Nephron progenitor cell (in vitro differentiated cells): ENCODE measurements at regions not wholly inside any gene's neighbourhood (a gene's known extent, or its start where the extent isn't known, plus 50 kb on each side); places are given as distances from the start of the nearest gene placed in this dataset.

ENCODE experiments used
- DNase-seq: peaks from one replicate; pipeline ENCODE4 v3.0.0; 2021
- H3K27ac Mint-ChIP-seq: 2 replicates; pipeline ENCODE4 v1.8.0; 2021; ENCODE audit warnings: mild to moderate bottlenecking, moderate library complexity, mixed read lengths
- H3K27me3 Mint-ChIP-seq: 2 replicates; pipeline ENCODE4 v1.8.0; 2021; ENCODE audit warnings: mild to moderate bottlenecking, low read depth, mixed read lengths; ENCODE audit not compliant: poor library complexity
- H3K36me3 Mint-ChIP-seq: 2 replicates; pipeline ENCODE4 v1.8.0; 2021; ENCODE audit warnings: low read depth, mixed read lengths
- H3K4me1 Mint-ChIP-seq: 2 replicates; pipeline ENCODE4 v1.8.0; 2021; ENCODE audit warnings: mixed read lengths
- H3K4me3 Mint-ChIP-seq: 2 replicates; pipeline ENCODE4 v1.8.0; 2021; ENCODE audit warnings: mild to moderate bottlenecking, moderate library complexity, mixed read lengths
- H3K9me3 Mint-ChIP-seq: 2 replicates; pipeline ENCODE4 v1.8.0; 2021; ENCODE audit warnings: mild to moderate bottlenecking, moderate library complexity, mixed read lengths
- CTCF ChIP-seq: fragments of 200-600 bp; sonication (generic); IDR thresholded peaks from 2 replicates; pipeline ENCODE4 v1.5.0; 2021; ENCODE audit warnings: antibody characterized with exemption

- no peak for DNase-seq
- TF ChIP-seq CTCF: no peak
- peaks cover 16% of the 10 kb centered on the region for H3K27me3 Mint-ChIP-seq
- no peaks in the 10 kb centered on the region for H3K36me3 Mint-ChIP-seq
- H3K4me1 Mint-ChIP-seq: peaks cover 88% of the 10 kb centered on the region
- H3K4me3 Mint-ChIP-seq: peak overlapping the region; percentile 54
- H3K27ac Mint-ChIP-seq: peak overlapping the region; percentile 64
- no peaks in the 10 kb centered on the region for H3K9me3 Mint-ChIP-seq
These were observed 734.6 kb upstream of the TENM3 start for GRCh38 chr4:181508601-181509000.

- Mint-ChIP-seq H3K27ac (peak overlapping the region; percentile 64), H3K27me3 (peaks cover 18% of the 10 kb centered on the region), H3K36me3 (no peaks in the 10 kb centered on the region), H3K4me1 (peaks cover 86% of the 10 kb centered on the region), H3K9me3 (no peaks in the 10 kb centered on the region), H3K4me3 (peak overlapping the region; percentile 57)
- DNase-seq: no peak
- TF ChIP-seq CTCF: no peak
These were observed 734.1 kb upstream of the TENM3 start for GRCh38 chr4:181509073-181509472.

- peaks cover 11% of the 10 kb centered on the region for H3K36me3 Mint-ChIP-seq
- H3K9me3 Mint-ChIP-seq: peaks cover 15% of the 10 kb centered on the region
- no peak overlapping the region for H3K4me3 Mint-ChIP-seq
- TF ChIP-seq CTCF: no peak
- no peak for DNase-seq
- peaks cover 15% of the 10 kb centered on the region for H3K4me1 Mint-ChIP-seq
- peaks cover 11% of the 10 kb centered on the region for H3K27me3 Mint-ChIP-seq
- no peak overlapping the region for H3K27ac Mint-ChIP-seq
These were observed 725.7 kb upstream of the TENM3 start for GRCh38 chr4:181517491-181517890.

DNA sequence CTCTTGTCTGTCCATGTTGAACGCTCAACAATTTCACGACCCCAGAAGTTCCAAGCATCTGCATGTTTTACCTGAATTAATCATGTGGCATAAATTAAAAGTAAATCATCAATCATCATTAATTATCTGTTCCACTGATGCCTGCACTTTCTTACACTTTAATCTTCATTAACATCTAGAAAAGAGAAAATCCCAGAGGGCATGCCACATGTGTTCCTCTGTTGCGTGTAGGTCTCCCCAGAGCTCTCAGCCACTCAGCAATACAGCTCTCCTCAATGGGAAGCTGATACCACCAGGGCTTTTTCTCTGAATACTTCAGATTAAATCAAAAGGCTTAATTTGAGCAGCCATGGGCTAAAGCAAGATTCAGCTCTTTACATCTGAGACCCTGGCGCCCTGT, 722.4 kb upstream of the TENM3 start:
- Mint-ChIP-seq H3K4me3 (no peak overlapping the region), H3K27me3 (peaks cover 7% of the 10 kb centered on the region), H3K27ac (no peak overlapping the region), H3K9me3 (peaks cover 19% of the 10 kb centered on the region), H3K4me1 (peaks cover 31% of the 10 kb centered on the region), H3K36me3 (peaks cover 11% of the 10 kb centered on the region)
- no peak for DNase-seq
- TF ChIP-seq CTCF: no peak

GRCh38 chr4:181523973-181524372, 719.2 kb upstream of the TENM3 start:
- Mint-ChIP-seq H3K9me3 (peaks cover 15% of the 10 kb centered on the region), H3K27me3 (peaks cover 3% of the 10 kb centered on the region), H3K36me3 (peaks cover 7% of the 10 kb centered on the region), H3K4me3 (no peak overlapping the region), H3K27ac (peak overlapping the region; percentile 69), H3K4me1 (peaks cover 47% of the 10 kb centered on the region)
- no peak for DNase-seq
- TF ChIP-seq CTCF: no peak

- peak overlapping the region; percentile 43 for H3K27ac Mint-ChIP-seq
- peaks cover 52% of the 10 kb centered on the region for H3K4me1 Mint-ChIP-seq
- peaks cover 11% of the 10 kb centered on the region for H3K9me3 Mint-ChIP-seq
- no peak for DNase-seq
- no peak overlapping the region for H3K4me3 Mint-ChIP-seq
- peaks cover 3% of the 10 kb centered on the region for H3K27me3 Mint-ChIP-seq
- peaks cover 2% of the 10 kb centered on the region for H3K36me3 Mint-ChIP-seq
- TF ChIP-seq CTCF: no peak
These were observed 718.7 kb upstream of the TENM3 start for GRCh38 chr4:181524499-181524898.
